ENCODE measurements at regions not wholly inside any gene's neighbourhood (a gene's known extent, or its start where the extent isn't known, plus 50 kb on each side); places are given as distances from the start of the nearest gene placed in this dataset.

DNA sequence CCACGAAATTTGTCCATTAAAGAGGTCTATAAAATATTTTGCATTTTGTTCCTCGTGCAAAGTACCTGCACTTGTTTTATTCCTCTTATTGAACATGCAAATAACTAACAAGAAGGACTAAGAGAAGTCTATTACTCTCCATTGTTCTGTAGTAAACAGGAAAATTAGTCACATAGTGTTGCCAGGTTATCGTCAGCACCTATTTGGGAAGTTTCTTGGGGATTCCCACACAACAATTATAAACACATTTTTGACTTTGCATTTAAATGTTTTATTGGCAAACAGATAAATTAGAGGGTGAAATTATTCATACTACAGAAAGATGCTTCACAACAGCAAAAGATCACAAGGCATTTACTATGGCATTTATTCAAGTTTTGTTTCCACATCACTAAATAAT is 174.5 kb downstream of the ZC3H11B start:
- Histone ChIP-seq H3F3A (ENCODE audit: low read length, unreplicated experiment) (peaks cover 10% of the 10 kb centered on the region), H3K27ac (ENCODE audit: low read length) (no peak overlapping the region), H3K4me2 (ENCODE audit: low read length) (no peak overlapping the region), H4K20me1 (ENCODE audit: low read length) (no peaks in the 10 kb centered on the region), H3K4me1 (ENCODE audit: insufficient read depth, low read length) (peaks cover 20% of the 10 kb centered on the region), H3K9me3 (ENCODE audit: low read length) (no peaks in the 10 kb centered on the region), H3K36me3 (ENCODE audit: low read depth, low read length) (no peaks in the 10 kb centered on the region), H3K27me3 (ENCODE audit: low read length) (no peaks in the 10 kb centered on the region), H3K9ac (ENCODE audit: low read length) (no peak overlapping the region), H3K79me2 (ENCODE audit: low read length) (no peaks in the 10 kb centered on the region), H3K9me2 (replicated peaks; ENCODE audit: low read length) (no peaks in the 10 kb centered on the region), H2AFZ (ENCODE audit: low read length) (no peak overlapping the region), H3K4me3 (ENCODE audit: low read length) (no peak overlapping the region)
- intact Hi-C loops (cut with micrococcal nuclease), result no loop called here
- ChIA-PET CTCF (no interaction called here), POLR2A (ENCODE audit: unreplicated experiment) (no interaction called here)
- no TSS peak for BruUV-seq (replicated peaks)
- TF ChIP-seq, protein P1, sequence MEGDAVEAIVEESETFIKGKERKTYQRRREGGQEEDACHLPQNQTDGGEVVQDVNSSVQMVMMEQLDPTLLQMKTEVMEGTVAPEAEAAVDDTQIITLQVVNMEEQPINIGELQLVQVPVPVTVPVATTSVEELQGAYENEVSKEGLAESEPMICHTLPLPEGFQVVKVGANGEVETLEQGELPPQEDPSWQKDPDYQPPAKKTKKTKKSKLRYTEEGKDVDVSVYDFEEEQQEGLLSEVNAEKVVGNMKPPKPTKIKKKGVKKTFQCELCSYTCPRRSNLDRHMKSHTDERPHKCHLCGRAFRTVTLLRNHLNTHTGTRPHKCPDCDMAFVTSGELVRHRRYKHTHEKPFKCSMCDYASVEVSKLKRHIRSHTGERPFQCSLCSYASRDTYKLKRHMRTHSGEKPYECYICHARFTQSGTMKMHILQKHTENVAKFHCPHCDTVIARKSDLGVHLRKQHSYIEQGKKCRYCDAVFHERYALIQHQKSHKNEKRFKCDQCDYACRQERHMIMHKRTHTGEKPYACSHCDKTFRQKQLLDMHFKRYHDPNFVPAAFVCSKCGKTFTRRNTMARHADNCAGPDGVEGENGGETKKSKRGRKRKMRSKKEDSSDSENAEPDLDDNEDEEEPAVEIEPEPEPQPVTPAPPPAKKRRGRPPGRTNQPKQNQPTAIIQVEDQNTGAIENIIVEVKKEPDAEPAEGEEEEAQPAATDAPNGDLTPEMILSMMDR (conservative IDR thresholded peaks at IDR 0.05; ENCODE audit: low read depth, low read length), result no peak
- TF ChIP-seq EZH2phosphoT487 (IDR thresholded peaks at IDR 0.05; ENCODE audit: borderline replicate concordance, low read length) (no peak), EZH2 (IDR thresholded peaks at IDR 0.05; ENCODE audit: low read length, unreplicated experiment) (no peak)
- no peak for DNase-seq
- ATAC-seq, result no peak

DNA sequence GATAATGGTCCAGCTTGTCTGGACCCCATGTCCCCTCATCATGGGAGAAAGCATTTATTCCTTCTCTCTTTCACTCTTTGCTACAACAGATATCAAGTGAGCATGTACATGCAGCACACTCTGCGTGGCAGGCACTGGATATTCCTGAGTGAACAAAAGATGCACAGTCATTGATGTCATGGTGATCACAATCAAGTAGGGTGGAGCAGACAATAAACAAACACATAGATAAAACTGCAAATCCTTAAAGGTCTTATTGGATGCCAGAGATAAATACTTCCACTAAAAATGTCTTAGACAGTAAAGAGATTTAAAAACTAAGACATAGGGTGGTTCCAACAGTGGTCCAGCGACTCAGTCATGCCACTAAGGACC is 178.0 kb downstream of the ZC3H11B start:
- Histone ChIP-seq H3K4me1 (ENCODE audit: insufficient read depth, low read length) (peaks cover 15% of the 10 kb centered on the region), H4K20me1 (ENCODE audit: low read length) (no peaks in the 10 kb centered on the region), H2AFZ (ENCODE audit: low read length) (no peak overlapping the region), H3K4me2 (ENCODE audit: low read length) (no peak overlapping the region), H3K27me3 (ENCODE audit: low read length) (no peaks in the 10 kb centered on the region), H3K36me3 (ENCODE audit: low read depth, low read length) (no peaks in the 10 kb centered on the region), H3K9ac (ENCODE audit: low read length) (no peak overlapping the region), H3F3A (ENCODE audit: low read length, unreplicated experiment) (no peaks in the 10 kb centered on the region), H3K9me3 (ENCODE audit: low read length) (no peaks in the 10 kb centered on the region), H3K79me2 (ENCODE audit: low read length) (no peaks in the 10 kb centered on the region), H3K4me3 (ENCODE audit: low read length) (no peak overlapping the region), H3K9me2 (replicated peaks; ENCODE audit: low read length) (no peaks in the 10 kb centered on the region), H3K27ac (ENCODE audit: low read length) (no peak overlapping the region)
- intact Hi-C loops (cut with micrococcal nuclease), result no loop called here
- TF ChIP-seq EZH2 (IDR thresholded peaks at IDR 0.05; ENCODE audit: low read length, unreplicated experiment) (no peak), EZH2phosphoT487 (IDR thresholded peaks at IDR 0.05; ENCODE audit: borderline replicate concordance, low read length) (no peak)
- TF ChIP-seq, protein P1 (conservative IDR thresholded peaks at IDR 0.05; ENCODE audit: low read depth, low read length), result no peak
- DNase-seq, result no peak
- CTCF ChIA-PET, result no interaction called here
- no peak for ATAC-seq
- BruUV-seq (replicated peaks), result no TSS peak
- POLR2A ChIA-PET (ENCODE audit: unreplicated experiment), result no interaction called here

DNA sequence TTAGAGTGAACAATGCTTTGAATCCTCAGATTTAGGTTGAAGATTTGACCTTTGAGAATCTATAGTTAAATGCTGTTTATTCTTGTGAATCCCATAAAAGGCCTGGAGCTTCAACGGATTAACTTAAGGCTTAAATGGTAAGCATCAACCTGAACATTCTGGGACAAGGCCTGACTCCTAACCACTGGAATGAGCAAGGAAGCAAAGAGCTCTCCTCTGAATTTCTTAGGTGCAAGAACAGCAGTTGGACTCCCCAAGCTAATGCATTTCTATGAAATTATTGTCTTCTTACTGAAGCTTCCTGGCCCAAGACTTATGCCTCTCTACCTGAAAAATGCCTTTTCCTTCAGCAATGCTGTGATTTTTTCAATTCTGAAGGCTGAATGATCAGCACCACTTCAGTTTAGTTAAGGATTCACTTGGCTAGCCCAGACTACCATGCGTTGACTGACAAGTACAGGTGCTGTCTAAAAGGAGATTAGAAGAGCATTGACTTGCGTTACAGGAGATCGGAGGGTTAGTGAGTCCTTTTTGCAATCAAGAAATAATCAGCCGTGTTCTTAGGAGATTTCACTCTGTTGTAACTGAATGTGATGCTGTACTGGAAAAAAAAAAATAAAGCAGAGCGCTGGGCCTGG is 178.5 kb downstream of the ZC3H11B start:
- Histone ChIP-seq H3K9ac (ENCODE audit: low read length) (no peak overlapping the region), H3K9me3 (ENCODE audit: low read length) (no peaks in the 10 kb centered on the region), H3K27ac (ENCODE audit: low read length) (no peak overlapping the region), H3K9me2 (replicated peaks; ENCODE audit: low read length) (no peaks in the 10 kb centered on the region), H3K79me2 (ENCODE audit: low read length) (no peaks in the 10 kb centered on the region), H3K4me3 (ENCODE audit: low read length) (no peak overlapping the region), H3K4me1 (ENCODE audit: insufficient read depth, low read length) (peaks cover 15% of the 10 kb centered on the region), H3K27me3 (ENCODE audit: low read length) (no peaks in the 10 kb centered on the region), H2AFZ (ENCODE audit: low read length) (no peak overlapping the region), H3K4me2 (ENCODE audit: low read length) (no peak overlapping the region), H3F3A (ENCODE audit: low read length, unreplicated experiment) (no peaks in the 10 kb centered on the region), H3K36me3 (ENCODE audit: low read depth, low read length) (no peaks in the 10 kb centered on the region), H4K20me1 (ENCODE audit: low read length) (no peaks in the 10 kb centered on the region)
- TF ChIP-seq EZH2 (IDR thresholded peaks at IDR 0.05; ENCODE audit: low read length, unreplicated experiment) (no peak), EZH2phosphoT487 (IDR thresholded peaks at IDR 0.05; ENCODE audit: borderline replicate concordance, low read length) (no peak)
- TF ChIP-seq, protein P1 (conservative IDR thresholded peaks at IDR 0.05; ENCODE audit: low read depth, low read length), result no peak
- no TSS peak for BruUV-seq (replicated peaks)
- POLR2A ChIA-PET (ENCODE audit: unreplicated experiment), result no interaction called here
- no peak for DNase-seq
- CTCF ChIA-PET, result no interaction called here
- intact Hi-C loops (cut with micrococcal nuclease), result no loop called here
- no peak for ATAC-seq

Data from PC-3 (cell line).